AG09309 (cell line): ENCODE measurements at regions not wholly inside any gene's neighbourhood (a gene's known extent, or its start where the extent isn't known, plus 50 kb on each side); places are given as distances from the start of the nearest gene placed in this dataset.

Experiments used
- DNase-seq: peaks from one replicate; pipeline ENCODE4 v3.0.0-alpha.2; 2010; ENCODE audit warnings: low read depth
- H3K4me3 ChIP-seq: 2 replicates; pipeline ENCODE4 v1.5.1; 2011; ENCODE audit warnings: mild to moderate bottlenecking, low read depth, low read length, moderate library complexity; ENCODE audit not compliant: control insufficient read depth
- CTCF ChIP-seq: IDR thresholded peaks from 2 replicates; pipeline ENCODE4 v1.5.1; 2011; ENCODE audit warnings: mild to moderate bottlenecking, low read depth, low read length, inconsistent platforms; ENCODE audit not compliant: insufficient read depth, control insufficient read depth; ENCODE audit errors: missing control alignments

- no peak for DNase-seq
- no peak overlapping the region for H3K4me3 ChIP-seq
These were observed 50.5 kb downstream of the RGS12 start for GRCh38 chr4:3343358-3343757.

DNA sequence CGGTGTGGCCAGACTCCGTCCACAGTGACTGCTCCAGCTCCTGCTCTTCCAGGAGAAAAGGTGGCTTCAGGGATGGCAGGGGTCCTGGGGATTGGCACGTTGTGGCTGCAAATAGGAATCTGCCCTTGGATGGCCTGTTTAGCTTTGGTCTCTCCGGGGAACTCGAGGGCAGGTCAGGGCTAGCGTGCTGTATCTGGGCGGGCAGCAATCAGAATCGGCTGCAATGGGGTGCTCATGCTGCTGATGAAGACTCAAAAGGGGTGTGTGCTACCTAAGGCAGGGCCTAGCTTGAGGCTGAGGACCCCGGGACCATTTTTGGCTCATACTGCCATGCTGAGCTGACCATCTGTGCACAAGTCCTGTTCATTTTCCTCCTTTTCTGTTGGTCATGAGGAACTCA is 51.3 kb downstream of the RGS12 start:
- no peak overlapping the region for H3K4me3 ChIP-seq
- DNase-seq = no peak
- TF ChIP-seq CTCF = no peak

More at GRCh38 chr4:3343358-3343757, 50.5 kb downstream of the RGS12 start:
- TF ChIP-seq CTCF = no peak

GRCh38 chr4:3344596-3344995 is 51.8 kb downstream of the RGS12 start:
- no peak for TF ChIP-seq CTCF
- no peak for DNase-seq
- no peak overlapping the region for H3K4me3 ChIP-seq

- no peak for TF ChIP-seq CTCF
- DNase-seq = no peak
- no peak overlapping the region for H3K4me3 ChIP-seq
These were observed 52.6 kb downstream of the RGS12 start for GRCh38 chr4:3345384-3345783.

DNA sequence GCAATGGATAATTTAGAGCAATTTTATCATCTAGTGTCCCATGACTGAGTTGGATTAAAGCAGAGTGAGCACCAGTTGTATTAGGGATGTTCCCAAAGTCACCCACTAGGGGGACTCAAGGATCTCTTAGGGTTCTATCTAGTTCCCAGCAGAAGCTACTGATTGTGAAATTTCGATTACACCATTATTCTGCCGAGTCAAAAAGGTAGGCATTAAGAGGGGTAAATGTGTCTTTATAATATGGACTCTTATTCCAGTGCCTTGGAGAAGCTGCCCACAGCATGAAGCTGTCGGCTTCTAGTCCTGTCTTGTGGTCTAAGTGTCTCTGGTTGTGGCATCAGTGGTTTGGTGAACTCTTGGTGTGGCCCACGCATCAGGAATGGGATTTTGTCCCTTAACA is 53.3 kb downstream of the RGS12 start:
- DNase-seq = peak; percentile 50

GRCh38 chr4:3347871-3348270 is 55.0 kb downstream of the RGS12 start:
- H3K4me3 ChIP-seq = no peak overlapping the region
- DNase-seq = no peak
- TF ChIP-seq CTCF = no peak

More for the DNA sequence above, 53.3 kb downstream of the RGS12 start:
- no peak overlapping the region for H3K4me3 ChIP-seq
- peak; percentile 88 for TF ChIP-seq CTCF

DNA sequence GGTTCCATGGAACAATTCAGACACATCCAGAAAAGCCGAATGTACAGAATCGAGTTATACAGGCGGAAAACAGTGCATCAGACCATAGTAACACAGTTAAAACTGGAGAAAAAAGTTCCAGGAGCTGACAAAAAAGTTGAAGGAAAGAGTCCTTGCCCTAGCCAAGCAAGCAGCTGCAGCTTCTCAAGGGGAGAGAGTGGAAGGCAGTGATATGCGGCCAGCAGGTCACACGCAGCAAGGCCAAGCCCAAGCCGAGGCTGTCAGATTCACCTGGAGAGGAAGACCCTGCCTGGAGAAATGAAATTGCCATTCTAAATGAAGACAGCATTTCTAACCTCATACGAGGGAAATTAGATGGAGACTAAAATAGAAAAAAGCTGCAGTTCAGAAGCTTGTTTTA is 55.8 kb downstream of the RGS12 start:
- H3K4me3 ChIP-seq = no peak overlapping the region
- no peak for TF ChIP-seq CTCF
- DNase-seq = no peak
